22Rv1 (cell line): ENCODE measurements at regions not wholly inside any gene's neighbourhood (a gene's known extent, or its start where the extent isn't known, plus 50 kb on each side); places are given as distances from the start of the nearest gene placed in this dataset.

ENCODE experiments used
- ZFX ChIP-seq: fragments of 450-650 bp; IDR thresholded peaks from 2 replicates; pipeline ENCODE4 v1.6.1; 2017; ENCODE audit warnings: antibody characterized with exemption, borderline replicate concordance
- TF ChIP-seq, protein P1 (sequence below): fragments of 450-650 bp; IDR thresholded peaks from 2 replicates; pipeline ENCODE4 v1.5.1; 2017; ENCODE audit warnings: mild to moderate bottlenecking

DNA sequence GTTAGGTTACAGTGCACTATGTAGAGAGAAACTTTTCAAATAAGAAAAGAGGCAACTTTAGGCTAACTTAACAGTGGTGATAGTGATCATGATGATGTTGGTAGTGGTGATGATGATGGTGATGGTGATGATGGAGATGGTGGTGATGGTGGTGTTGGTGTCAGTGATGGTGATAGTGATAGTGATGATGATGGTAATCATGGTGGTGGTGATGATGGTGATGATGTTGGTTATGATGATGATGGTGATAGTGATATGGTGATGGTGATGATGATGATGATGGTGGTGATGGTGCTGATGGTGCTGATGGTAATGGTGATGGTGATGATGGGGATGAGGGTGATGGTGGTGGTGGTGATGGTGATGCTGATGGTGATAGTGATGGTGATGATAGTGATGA is 107.4 kb downstream of the DLL1 start:
- TF ChIP-seq, protein P1, sequence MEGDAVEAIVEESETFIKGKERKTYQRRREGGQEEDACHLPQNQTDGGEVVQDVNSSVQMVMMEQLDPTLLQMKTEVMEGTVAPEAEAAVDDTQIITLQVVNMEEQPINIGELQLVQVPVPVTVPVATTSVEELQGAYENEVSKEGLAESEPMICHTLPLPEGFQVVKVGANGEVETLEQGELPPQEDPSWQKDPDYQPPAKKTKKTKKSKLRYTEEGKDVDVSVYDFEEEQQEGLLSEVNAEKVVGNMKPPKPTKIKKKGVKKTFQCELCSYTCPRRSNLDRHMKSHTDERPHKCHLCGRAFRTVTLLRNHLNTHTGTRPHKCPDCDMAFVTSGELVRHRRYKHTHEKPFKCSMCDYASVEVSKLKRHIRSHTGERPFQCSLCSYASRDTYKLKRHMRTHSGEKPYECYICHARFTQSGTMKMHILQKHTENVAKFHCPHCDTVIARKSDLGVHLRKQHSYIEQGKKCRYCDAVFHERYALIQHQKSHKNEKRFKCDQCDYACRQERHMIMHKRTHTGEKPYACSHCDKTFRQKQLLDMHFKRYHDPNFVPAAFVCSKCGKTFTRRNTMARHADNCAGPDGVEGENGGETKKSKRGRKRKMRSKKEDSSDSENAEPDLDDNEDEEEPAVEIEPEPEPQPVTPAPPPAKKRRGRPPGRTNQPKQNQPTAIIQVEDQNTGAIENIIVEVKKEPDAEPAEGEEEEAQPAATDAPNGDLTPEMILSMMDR: no peak
- TF ChIP-seq ZFX: no peak
